ENCODE measurements at regions not wholly inside any gene's neighbourhood (a gene's known extent, or its start where the extent isn't known, plus 50 kb on each side); places are given as distances from the start of the nearest gene placed in this dataset.

DNA sequence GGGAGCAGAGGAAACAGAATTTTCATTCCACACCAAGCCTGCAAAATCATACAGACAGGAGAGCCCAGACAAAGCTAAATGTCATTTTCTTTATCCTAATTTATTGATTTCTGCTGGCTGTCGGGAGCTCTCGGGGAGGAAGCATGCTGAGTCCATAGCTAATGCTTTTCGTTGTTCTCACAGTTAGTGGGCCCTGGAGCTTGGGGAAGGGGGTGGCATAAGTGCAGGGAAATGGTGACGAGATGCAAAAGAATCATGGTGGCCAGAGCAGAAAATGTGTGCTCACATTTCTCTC is 202.4 kb downstream of the TOMM20 start:
- TF ChIP-seq, protein P1, sequence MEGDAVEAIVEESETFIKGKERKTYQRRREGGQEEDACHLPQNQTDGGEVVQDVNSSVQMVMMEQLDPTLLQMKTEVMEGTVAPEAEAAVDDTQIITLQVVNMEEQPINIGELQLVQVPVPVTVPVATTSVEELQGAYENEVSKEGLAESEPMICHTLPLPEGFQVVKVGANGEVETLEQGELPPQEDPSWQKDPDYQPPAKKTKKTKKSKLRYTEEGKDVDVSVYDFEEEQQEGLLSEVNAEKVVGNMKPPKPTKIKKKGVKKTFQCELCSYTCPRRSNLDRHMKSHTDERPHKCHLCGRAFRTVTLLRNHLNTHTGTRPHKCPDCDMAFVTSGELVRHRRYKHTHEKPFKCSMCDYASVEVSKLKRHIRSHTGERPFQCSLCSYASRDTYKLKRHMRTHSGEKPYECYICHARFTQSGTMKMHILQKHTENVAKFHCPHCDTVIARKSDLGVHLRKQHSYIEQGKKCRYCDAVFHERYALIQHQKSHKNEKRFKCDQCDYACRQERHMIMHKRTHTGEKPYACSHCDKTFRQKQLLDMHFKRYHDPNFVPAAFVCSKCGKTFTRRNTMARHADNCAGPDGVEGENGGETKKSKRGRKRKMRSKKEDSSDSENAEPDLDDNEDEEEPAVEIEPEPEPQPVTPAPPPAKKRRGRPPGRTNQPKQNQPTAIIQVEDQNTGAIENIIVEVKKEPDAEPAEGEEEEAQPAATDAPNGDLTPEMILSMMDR (IDR thresholded peaks at IDR 0.05): no peak
- no peak for TF ChIP-seq POLR2A (IDR thresholded peaks at IDR 0.05)
